Keratinocyte (primary cell): ENCODE measurements at regions not wholly inside any gene's neighbourhood (a gene's known extent, or its start where the extent isn't known, plus 50 kb on each side); places are given as distances from the start of the nearest gene placed in this dataset.

Source experiments
- CTCF ChIP-seq, 3 experiments: IDR thresholded peaks in 1 of 3; conservative IDR thresholded peaks in 1 of 3; optimal IDR thresholded peaks in 1 of 3; 2 replicates in 2 of 3; 3 replicates in 1 of 3; pipeline versions ENCODE3 to v1.5.1; 2011; ENCODE audit warnings: low read length in 3 of 3, mild to moderate bottlenecking in 3 of 3, moderate library complexity in 2 of 3, control low read depth in 1 of 3, inconsistent platforms in 1 of 3; ENCODE audit not compliant: insufficient read depth in 2 of 3; ENCODE audit errors: extremely low read depth in 1 of 3
- EZH2 ChIP-seq: IDR thresholded peaks from one replicate; pipeline ENCODE4 v1.6.1; 2012; ENCODE audit warnings: inconsistent platforms, mild to moderate bottlenecking, low read length, moderate library complexity

GRCh38 chr1:244970236-244970743 lies 105.9 kb upstream of the HNRNPU start:
- TF ChIP-seq CTCF (optimal IDR thresholded peaks at IDR 0.05 in 1 of 3, IDR thresholded peaks at IDR 0.05 in 1 of 3, conservative IDR thresholded peaks at IDR 0.05 in 1 of 3; ENCODE audit: extremely low read depth in 1 of 3, insufficient read depth in 2 of 3, low read length in 3 of 3) (no peak), EZH2 (no peak)
